Uterus (tissue), 3 donors: ENCODE measurements at regions not wholly inside any gene's neighbourhood (a gene's known extent, or its start where the extent isn't known, plus 50 kb on each side); places are given as distances from the start of the nearest gene placed in this dataset.

Source experiments
- DNase-seq, 2 donors: peaks; one replicate each; pipeline ENCODE4 v3.0.0-alpha.2; 2019 to 2020
- H3K27ac ChIP-seq, 2 donors: fragments of 200-600 bp; sonication (generic); 1 replicate in 1 of 2; 2 replicates in 1 of 2; pipeline ENCODE4 v1.5.1; 2016 to 2018
- H3K27me3 ChIP-seq, 2 donors: fragments of 200-600 bp; sonication (generic); one replicate each; pipeline ENCODE4 v1.5.1; 2018 to 2019; ENCODE audit warnings: control low read depth in 1 of 2
- H3K36me3 ChIP-seq, 2 donors: fragments of 200-600 bp; sonication (generic); one replicate each; pipeline ENCODE4 v1.5.1; 2019; ENCODE audit warnings: control low read depth in 1 of 2
- H3K4me1 ChIP-seq, 2 donors: fragments of 200-600 bp; sonication (generic); one replicate each; pipeline ENCODE4 v1.5.1; 2018 to 2019; ENCODE audit warnings: control low read depth in 1 of 2
- H3K4me3 ChIP-seq, 2 donors: fragments of 200-600 bp; sonication (generic); 1 replicate in 1 of 2; 2 replicates in 1 of 2; pipeline ENCODE4 v1.5.1; 2018 to 2019; ENCODE audit warnings: mild to moderate bottlenecking in 1 of 2
- H3K9me3 ChIP-seq, 2 donors: fragments of 200-600 bp; sonication (generic); one replicate each; pipeline ENCODE4 v1.5.1; 2019; ENCODE audit warnings: control low read depth in 1 of 2
- CTCF ChIP-seq, 4 experiments: fragments of 200-600 bp in 2 of 4; fragments of 450-650 bp in 2 of 4; sonication (generic) in 2 of 4; IDR thresholded peaks; one replicate each; pipeline ENCODE4 v1.5.1; 2016 to 2019; ENCODE audit warnings: antibody characterized with exemption in 4 of 4, mild to moderate bottlenecking in 2 of 4, moderate library complexity in 1 of 4
- POLR2A ChIP-seq, 2 donors: fragments of 450-650 bp; IDR thresholded peaks; one replicate each; pipeline ENCODE4 v1.6.1; 2016; ENCODE audit warnings: antibody characterized with exemption in 2 of 2, mild to moderate bottlenecking in 1 of 2, moderate library complexity in 1 of 2
- intact Hi-C: fragments of 100-400 bp; cut with DNase I; formaldehyde crosslinking; loops from one replicate; pipeline ENCODE4 v1.15.1; 2023; ENCODE audit warnings: low total_unique reads
- donor health status: DM: yes; HTN: yes; CAD: no.

GRCh38 chr3:159895430-159895829, 93.2 kb upstream of the IL12A start:
- Histone ChIP-seq H3K27ac (no peak overlapping the region), H3K4me3 (no peak overlapping the region), H3K36me3 (no peaks in the 10 kb centered on the region), H3K9me3 (no peaks in the 10 kb centered on the region), H3K27me3 (no peaks in the 10 kb centered on the region), H3K4me1 (no peaks in the 10 kb centered on the region)
- no peak for DNase-seq
- TF ChIP-seq POLR2A (IDR thresholded peaks at IDR 0.05) (no peak), CTCF (IDR thresholded peaks at IDR 0.05) (no peak)
- intact Hi-C loops = no loop called here

GRCh38 chr3:159896543-159896942, 92.1 kb upstream of the IL12A start:
- TF ChIP-seq CTCF (IDR thresholded peaks at IDR 0.05) = no peak
- intact Hi-C loops = no loop called here

GRCh38 chr3:159897331-159898075, 91.1 kb upstream of the IL12A start:
- H3K9me3 ChIP-seq = no peaks in the 10 kb centered on the region
- no peak overlapping the region for H3K4me3 ChIP-seq
- no peaks in the 10 kb centered on the region for H3K4me1 ChIP-seq
- DNase-seq = peak in 1 of 2 donors; percentile 32
- H3K36me3 ChIP-seq = no peaks in the 10 kb centered on the region
- TF ChIP-seq CTCF (IDR thresholded peaks at IDR 0.05) (no peak), POLR2A (IDR thresholded peaks at IDR 0.05) (no peak)
- intact Hi-C loops = no loop called here
- H3K27me3 ChIP-seq = no peaks in the 10 kb centered on the region
- peak overlapping the region; percentile 55 to 60 for H3K27ac ChIP-seq

More at GRCh38 chr3:159896543-159896942, 92.1 kb upstream of the IL12A start:
- Histone ChIP-seq H3K27me3 (no peaks in the 10 kb centered on the region), H3K4me1 (no peaks in the 10 kb centered on the region), H3K4me3 (no peak overlapping the region), H3K27ac (peak overlapping the region in 1 of 2 donors; percentile 38), H3K9me3 (no peaks in the 10 kb centered on the region), H3K36me3 (no peaks in the 10 kb centered on the region)
- DNase-seq = no peak

- intact Hi-C loops = no loop called here
- Histone ChIP-seq H3K27ac (peak overlapping the region; percentile 55 to 60), H3K36me3 (no peaks in the 10 kb centered on the region), H3K9me3 (no peaks in the 10 kb centered on the region), H3K4me1 (no peaks in the 10 kb centered on the region), H3K4me3 (no peak overlapping the region), H3K27me3 (no peaks in the 10 kb centered on the region)
- DNase-seq = no peak
- TF ChIP-seq POLR2A (IDR thresholded peaks at IDR 0.05) (no peak), CTCF (IDR thresholded peaks at IDR 0.05) (no peak)
These were observed 90.5 kb upstream of the IL12A start for GRCh38 chr3:159898147-159898546.

GRCh38 chr3:159899166-159899565, 89.5 kb upstream of the IL12A start:
- Histone ChIP-seq H3K27me3 (no peaks in the 10 kb centered on the region), H3K9me3 (no peaks in the 10 kb centered on the region), H3K4me3 (no peak overlapping the region), H3K4me1 (no peaks in the 10 kb centered on the region), H3K27ac (no peak overlapping the region), H3K36me3 (no peaks in the 10 kb centered on the region)
- no peak for DNase-seq
- intact Hi-C loops = no loop called here
- TF ChIP-seq CTCF (IDR thresholded peaks at IDR 0.05) (no peak), POLR2A (IDR thresholded peaks at IDR 0.05) (no peak)
